ENCODE measurements at regions not wholly inside any gene's neighbourhood (a gene's known extent, or its start where the extent isn't known, plus 50 kb on each side); places are given as distances from the start of the nearest gene placed in this dataset.

GRCh38 chr4:125772680-125773079, 457.9 kb downstream of the FAT4 start:
- no peak for FAIRE-seq
- dilution Hi-C loops (cut with MboI; ENCODE audit: extremely low pct_ligation_motif_present, low sequenced_read_pairs) = no loop called here
- intact Hi-C loops (cut with micrococcal nuclease) = no loop called here

More at GRCh38 chr4:125772680-125773079, 457.9 kb downstream of the FAT4 start:
- ChIA-PET POLR2A (no interaction called here), CTCF (interaction anchor here (0.6 to 0.7 kb wide), 2 partner anchors 9 to 237 kb away, joined by 3 read pairs; no protein-coding TSS in a partner anchor)
- no peaks in the 10 kb centered on the region for H3K4me1 ChIP-seq (ENCODE audit: control insufficient read depth, extremely low read depth, insufficient read depth, low read length)
- no peak overlapping the region for H3K4me2 ChIP-seq (ENCODE audit: insufficient read depth, low read length)
- no peak overlapping the region for H3K9ac ChIP-seq (replicated peaks; ENCODE audit: extremely low read depth, insufficient read depth, low read length)
- no peak overlapping the region for H3K27ac ChIP-seq (ENCODE audit: insufficient read depth, low read depth, low read length)
- H3K36me3 ChIP-seq (ENCODE audit: control insufficient read depth in 2 of 2, extremely low read depth in 1 of 2, insufficient read depth in 2 of 2, low read length in 2 of 2) = no peaks in the 10 kb centered on the region
- no peak for DNase-seq (ENCODE audit: low read depth, low spot score)
- no peaks in the 10 kb centered on the region for H3K79me2 ChIP-seq (ENCODE audit: control insufficient read depth, insufficient read depth, low read length)
- no TSS peak for BruUV-seq (replicated peaks)
- no peaks in the 10 kb centered on the region for H3K27me3 ChIP-seq (ENCODE audit: control insufficient read depth in 2 of 2, insufficient read depth in 2 of 2, low read length in 2 of 2)
- H2AFZ ChIP-seq (ENCODE audit: low read depth, low read length) = no peak overlapping the region
- H4K20me1 ChIP-seq (replicated peaks; ENCODE audit: control insufficient read depth, extremely low read depth, insufficient read depth, low read length) = no peaks in the 10 kb centered on the region
- no peak overlapping the region for H3K4me3 ChIP-seq (replicated peaks in 1 of 3; ENCODE audit: insufficient read depth in 1 of 3, low read depth in 1 of 3, low read length in 3 of 3)
- H3K9me1 ChIP-seq (replicated peaks; ENCODE audit: control insufficient read depth, extremely low read depth, insufficient read depth, low read length) = no peaks in the 10 kb centered on the region
- TF ChIP-seq FOS (IDR thresholded peaks at IDR 0.05; ENCODE audit: borderline replicate concordance, insufficient read depth, low read length) (no peak), GATA2 (IDR thresholded peaks at IDR 0.05; ENCODE audit: insufficient read depth, insufficient read length, low read depth, low read length) (no peak), MYC (IDR thresholded peaks at IDR 0.05; ENCODE audit: low read depth, low read length) (no peak), JUN (IDR thresholded peaks at IDR 0.05; ENCODE audit: borderline replicate concordance, insufficient read depth, insufficient read length, low read depth) (no peak), POLR2A (IDR thresholded peaks at IDR 0.05; ENCODE audit: low read depth, low read length) (no peak), POLR2AphosphoS5 (IDR thresholded peaks at IDR 0.05; ENCODE audit: insufficient read depth, low read depth, low read length) (no peak), EZH2 (IDR thresholded peaks at IDR 0.05; ENCODE audit: borderline replicate concordance, low read depth, low read length, severe bottlenecking) (no peak), MAX (IDR thresholded peaks at IDR 0.05; ENCODE audit: insufficient read depth, insufficient read length) (no peak), CTCF (IDR thresholded peaks at IDR 0.05; ENCODE audit: extremely low read depth in 1 of 2, insufficient read depth in 1 of 2, low read depth in 1 of 2, low read length in 2 of 2) (no peak)
- H3K9me3 ChIP-seq (replicated peaks; ENCODE audit: control insufficient read depth, insufficient read depth, low read length) = no peaks in the 10 kb centered on the region
